Mesothelial cell of epicardium (in vitro differentiated cells): ENCODE measurements at regions not wholly inside any gene's neighbourhood (a gene's known extent, or its start where the extent isn't known, plus 50 kb on each side); places are given as distances from the start of the nearest gene placed in this dataset.

Source experiments
- DNase-seq, 2 experiments: peaks; one replicate each; pipeline ENCODE4 v3.0.0; 2021; ENCODE audit warnings: low spot score in 2 of 2; ENCODE audit not compliant: unreplicated experiment in 2 of 2
- H3K27ac Mint-ChIP-seq: 2 replicates; pipeline ENCODE4 v1.8.0; 2021; ENCODE audit warnings: mixed read lengths
- H3K27me3 Mint-ChIP-seq: 2 replicates; pipeline ENCODE4 v1.8.0; 2021; ENCODE audit warnings: low read depth, mixed read lengths
- H3K36me3 Mint-ChIP-seq: 2 replicates; pipeline ENCODE4 v1.8.0; 2021; ENCODE audit warnings: mixed read lengths
- H3K4me1 Mint-ChIP-seq: 2 replicates; pipeline ENCODE4 v1.8.0; 2021; ENCODE audit warnings: mixed read lengths
- H3K4me3 Mint-ChIP-seq: 2 replicates; pipeline ENCODE4 v1.8.0; 2021; ENCODE audit warnings: mild to moderate bottlenecking, moderate library complexity, mixed read lengths
- H3K9me3 Mint-ChIP-seq: 2 replicates; pipeline ENCODE4 v1.8.0; 2021; ENCODE audit warnings: mixed read lengths
- TF ChIP-seq, protein P1 (sequence below): fragments of 200-600 bp; sonication (generic); IDR thresholded peaks from one replicate; pipeline ENCODE4 v1.5.0; 2021; ENCODE audit warnings: antibody characterized with exemption; ENCODE audit not compliant: unreplicated experiment

GRCh38 chr16:49056546-49056945 is 225.1 kb downstream of the CBLN1 start:
- DNase-seq = no peak
- no peaks in the 10 kb centered on the region for H3K36me3 Mint-ChIP-seq
- H3K9me3 Mint-ChIP-seq = no peaks in the 10 kb centered on the region
- no peaks in the 10 kb centered on the region for H3K4me1 Mint-ChIP-seq
- H3K4me3 Mint-ChIP-seq = no peak overlapping the region
- H3K27me3 Mint-ChIP-seq = peaks cover 16% of the 10 kb centered on the region
- no peak overlapping the region for H3K27ac Mint-ChIP-seq
- TF ChIP-seq, protein P1, sequence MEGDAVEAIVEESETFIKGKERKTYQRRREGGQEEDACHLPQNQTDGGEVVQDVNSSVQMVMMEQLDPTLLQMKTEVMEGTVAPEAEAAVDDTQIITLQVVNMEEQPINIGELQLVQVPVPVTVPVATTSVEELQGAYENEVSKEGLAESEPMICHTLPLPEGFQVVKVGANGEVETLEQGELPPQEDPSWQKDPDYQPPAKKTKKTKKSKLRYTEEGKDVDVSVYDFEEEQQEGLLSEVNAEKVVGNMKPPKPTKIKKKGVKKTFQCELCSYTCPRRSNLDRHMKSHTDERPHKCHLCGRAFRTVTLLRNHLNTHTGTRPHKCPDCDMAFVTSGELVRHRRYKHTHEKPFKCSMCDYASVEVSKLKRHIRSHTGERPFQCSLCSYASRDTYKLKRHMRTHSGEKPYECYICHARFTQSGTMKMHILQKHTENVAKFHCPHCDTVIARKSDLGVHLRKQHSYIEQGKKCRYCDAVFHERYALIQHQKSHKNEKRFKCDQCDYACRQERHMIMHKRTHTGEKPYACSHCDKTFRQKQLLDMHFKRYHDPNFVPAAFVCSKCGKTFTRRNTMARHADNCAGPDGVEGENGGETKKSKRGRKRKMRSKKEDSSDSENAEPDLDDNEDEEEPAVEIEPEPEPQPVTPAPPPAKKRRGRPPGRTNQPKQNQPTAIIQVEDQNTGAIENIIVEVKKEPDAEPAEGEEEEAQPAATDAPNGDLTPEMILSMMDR = no peak

GRCh38 chr16:49055824-49056545 is 225.7 kb downstream of the CBLN1 start:
- no peak overlapping the region for H3K27ac Mint-ChIP-seq
- H3K4me1 Mint-ChIP-seq = no peaks in the 10 kb centered on the region
- TF ChIP-seq, protein P1 = no peak
- no peaks in the 10 kb centered on the region for H3K9me3 Mint-ChIP-seq
- no peak overlapping the region for H3K4me3 Mint-ChIP-seq
- no peak for DNase-seq
- no peaks in the 10 kb centered on the region for H3K36me3 Mint-ChIP-seq
- H3K27me3 Mint-ChIP-seq = peaks cover 16% of the 10 kb centered on the region

DNA sequence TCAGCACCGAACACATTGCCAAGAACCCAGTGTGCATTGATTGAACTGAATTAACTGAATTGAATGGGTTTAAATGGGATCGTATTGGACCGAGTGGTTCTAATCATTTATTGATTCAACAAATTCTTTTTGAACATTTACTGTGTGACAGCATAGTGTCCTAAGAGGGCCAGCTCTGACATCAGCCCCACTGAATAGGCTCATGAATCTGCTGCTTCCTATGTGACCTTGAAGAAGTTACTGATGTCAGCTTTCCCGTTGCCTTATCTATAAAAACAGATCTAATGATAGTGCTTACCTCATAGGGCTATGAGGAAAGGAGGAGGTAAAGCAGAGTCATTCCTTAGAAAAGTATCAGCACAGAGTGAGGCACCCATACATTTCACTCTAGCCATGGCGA is 226.3 kb downstream of the CBLN1 start:
- Mint-ChIP-seq H3K9me3 (no peaks in the 10 kb centered on the region), H3K27ac (no peak overlapping the region), H3K4me3 (no peak overlapping the region), H3K4me1 (no peaks in the 10 kb centered on the region), H3K27me3 (peaks cover 14% of the 10 kb centered on the region), H3K36me3 (no peaks in the 10 kb centered on the region)
- TF ChIP-seq, protein P1 = no peak
- DNase-seq = no peak

DNA sequence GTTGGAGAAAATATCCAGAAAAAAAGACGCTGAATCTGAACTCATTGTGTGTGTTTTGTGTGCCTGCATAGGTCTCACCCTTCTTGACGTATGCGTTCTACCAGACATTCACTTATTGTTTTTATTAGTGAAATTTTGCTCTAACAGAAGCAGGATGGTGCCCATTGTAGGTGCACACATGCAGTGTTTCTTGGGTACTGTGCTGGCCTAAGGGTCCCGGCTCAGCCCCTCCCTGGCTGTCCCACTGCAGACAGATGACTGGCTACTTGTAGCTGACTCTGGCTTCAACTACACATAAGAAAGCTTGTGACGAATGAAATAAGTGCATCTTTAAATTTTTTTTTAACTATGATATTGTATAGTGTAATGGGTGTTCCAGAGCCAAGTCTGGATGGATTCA is 227.0 kb downstream of the CBLN1 start:
- H3K27me3 Mint-ChIP-seq = peaks cover 14% of the 10 kb centered on the region
- no peak for DNase-seq
- no peak overlapping the region for H3K4me3 Mint-ChIP-seq
- TF ChIP-seq, protein P1 = no peak
- H3K27ac Mint-ChIP-seq = no peak overlapping the region
- H3K36me3 Mint-ChIP-seq = no peaks in the 10 kb centered on the region
- no peaks in the 10 kb centered on the region for H3K9me3 Mint-ChIP-seq
- H3K4me1 Mint-ChIP-seq = no peaks in the 10 kb centered on the region

DNA sequence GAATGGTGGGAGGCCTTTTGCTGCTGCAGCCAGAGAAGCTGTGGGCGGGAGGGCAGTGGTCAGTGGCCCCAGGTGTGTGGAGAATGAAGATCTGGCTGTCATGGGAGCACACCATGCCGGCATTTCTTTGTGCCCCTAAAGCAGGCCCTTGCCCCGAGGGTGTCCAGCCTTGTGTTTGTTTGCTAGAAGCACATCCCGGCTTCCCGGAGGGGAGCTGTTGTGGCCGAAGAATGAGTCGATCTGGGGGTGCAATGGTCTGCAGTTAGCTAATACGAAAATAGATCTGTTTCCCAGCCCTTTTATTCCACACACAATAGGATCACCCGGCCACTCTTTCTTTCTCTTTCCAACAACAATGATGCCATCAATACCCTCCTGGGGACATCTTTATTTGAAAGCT is 228.8 kb downstream of the CBLN1 start:
- H3K27me3 Mint-ChIP-seq = peaks cover 12% of the 10 kb centered on the region
- no peak overlapping the region for H3K4me3 Mint-ChIP-seq
- TF ChIP-seq, protein P1 = no peak
- DNase-seq = no peak
- no peaks in the 10 kb centered on the region for H3K9me3 Mint-ChIP-seq
- H3K36me3 Mint-ChIP-seq = no peaks in the 10 kb centered on the region
- no peak overlapping the region for H3K27ac Mint-ChIP-seq
- no peaks in the 10 kb centered on the region for H3K4me1 Mint-ChIP-seq
